ENCODE measurements at regions not wholly inside any gene's neighbourhood (a gene's known extent, or its start where the extent isn't known, plus 50 kb on each side); places are given as distances from the start of the nearest gene placed in this dataset.

DNA sequence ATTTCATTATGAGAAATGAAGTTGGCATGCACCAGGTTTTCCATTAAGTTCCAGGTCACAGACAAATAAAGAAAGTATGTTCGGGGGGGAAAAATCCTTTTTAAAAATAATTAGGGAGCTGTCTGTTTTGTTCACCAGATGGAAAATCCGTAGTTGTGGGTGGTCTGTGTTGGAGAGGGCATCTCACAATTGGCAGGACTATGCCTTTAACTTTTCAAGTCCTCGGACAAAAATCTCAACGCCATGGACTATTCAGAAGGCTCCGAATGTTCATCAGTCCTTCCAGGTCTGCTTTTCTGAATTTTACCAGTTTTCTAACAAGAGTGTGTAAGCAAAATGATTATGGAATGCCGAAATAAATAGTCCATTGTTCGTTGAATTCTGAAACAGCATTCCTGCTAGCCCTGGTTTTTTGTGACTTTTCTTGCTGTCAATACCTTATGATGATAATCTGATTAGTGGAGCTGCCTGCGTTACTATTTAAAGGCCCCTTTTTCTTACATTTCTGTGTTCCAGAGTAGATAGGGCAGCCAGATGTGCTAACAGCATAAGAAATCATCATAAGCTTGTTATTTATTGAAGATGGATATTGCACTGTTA lies 146.9 kb downstream of the TM9SF2 start:
- no peak for DNase-seq (ENCODE audit: low read depth)

DNA sequence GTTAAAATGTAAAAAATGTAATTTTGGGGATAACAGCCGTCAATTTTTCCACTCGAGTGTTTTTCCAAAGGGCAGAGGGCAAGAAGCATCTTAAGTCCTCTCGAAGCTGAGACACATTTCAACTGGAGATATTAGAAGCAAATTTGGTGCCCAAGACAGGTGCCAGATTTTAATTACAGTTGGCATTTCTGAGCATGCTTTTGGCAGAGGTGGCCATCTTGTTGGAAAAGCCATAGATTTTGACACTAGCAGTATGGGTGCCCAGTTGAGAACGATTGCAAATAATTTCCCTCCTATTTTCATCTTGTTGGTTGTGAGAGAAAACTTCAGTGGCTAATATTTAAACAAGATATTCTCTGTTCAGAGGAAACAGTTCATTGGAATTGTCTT lies 146.3 kb downstream of the TM9SF2 start:
- DNase-seq (ENCODE audit: low read depth) = no peak

DNA sequence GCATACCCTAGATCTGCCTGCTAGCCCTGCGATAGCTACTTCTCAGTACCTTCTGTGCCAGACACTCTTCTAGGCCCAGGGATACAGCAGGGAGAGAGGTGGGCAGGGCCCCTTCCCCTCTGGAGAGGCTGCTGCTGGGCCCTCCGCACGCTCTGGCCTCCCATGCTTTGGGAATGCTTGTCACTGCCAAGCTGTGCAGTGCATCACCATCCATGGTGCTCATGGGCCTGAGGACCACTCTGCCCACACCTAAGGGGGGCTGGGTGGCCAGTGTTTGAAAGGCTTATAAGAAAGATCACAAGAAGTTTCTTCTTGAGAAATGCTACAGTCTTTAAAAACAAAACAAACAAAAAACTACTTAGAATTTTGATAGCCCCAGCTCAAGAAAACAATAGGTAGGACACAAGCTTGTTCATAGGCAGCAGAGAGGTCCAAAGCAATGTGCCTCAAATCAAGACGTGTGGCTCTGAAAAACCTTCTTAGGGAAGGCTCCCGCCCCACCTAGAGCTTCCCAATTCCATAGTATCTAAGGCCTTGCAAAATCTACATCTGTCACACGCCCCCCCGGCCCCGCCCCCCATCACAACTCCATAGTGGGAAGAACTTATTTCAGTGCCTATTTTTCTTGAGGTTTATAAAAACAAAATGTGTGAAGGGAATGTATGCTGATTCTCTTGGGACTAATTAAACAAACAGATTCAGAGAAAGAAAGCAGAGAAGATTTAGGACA lies 145.8 kb downstream of the TM9SF2 start:
- no peak for DNase-seq (ENCODE audit: low read depth)

DNA sequence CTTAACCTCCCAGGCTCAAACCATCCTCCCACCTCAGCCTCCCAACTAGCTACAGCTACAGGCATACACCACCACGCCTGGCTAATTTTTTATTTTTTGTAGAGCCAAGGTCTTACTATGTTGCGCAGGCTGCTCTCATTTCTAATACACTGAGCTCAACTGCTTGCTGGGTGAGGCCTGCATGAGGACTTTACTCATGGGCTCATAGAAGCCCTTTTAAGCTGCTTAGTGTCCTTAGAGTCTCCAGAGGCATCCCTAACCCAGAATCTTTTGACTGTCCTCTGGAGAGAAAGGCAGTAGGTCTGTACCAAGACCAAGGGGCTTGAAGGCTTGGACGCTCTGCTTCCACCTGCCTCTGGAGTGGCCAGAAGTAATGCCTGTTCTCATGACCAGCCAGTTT lies 141.6 kb downstream of the TM9SF2 start:
- no peak for DNase-seq (ENCODE audit: low read depth)

DNA sequence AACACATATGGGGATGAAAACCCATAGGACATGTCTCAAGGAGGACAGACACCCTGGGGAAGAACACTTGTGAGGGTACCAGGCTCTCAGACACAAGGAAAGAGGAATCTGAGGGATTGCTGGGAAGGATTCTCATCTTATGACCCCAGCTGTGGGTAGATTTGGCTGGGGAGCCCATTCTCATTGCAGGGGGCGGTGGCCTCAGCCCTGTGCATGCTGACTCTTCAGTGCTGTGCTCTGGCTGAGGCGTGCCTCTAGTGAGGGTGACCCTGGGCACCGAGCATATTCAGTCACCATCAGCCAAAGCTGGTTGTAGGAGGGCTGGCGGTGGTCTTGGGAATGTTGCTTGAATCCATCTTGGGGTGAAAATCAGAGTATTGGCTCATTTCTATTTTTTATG lies 140.7 kb downstream of the TM9SF2 start:
- DNase-seq (ENCODE audit: low read depth) = no peak

DNA sequence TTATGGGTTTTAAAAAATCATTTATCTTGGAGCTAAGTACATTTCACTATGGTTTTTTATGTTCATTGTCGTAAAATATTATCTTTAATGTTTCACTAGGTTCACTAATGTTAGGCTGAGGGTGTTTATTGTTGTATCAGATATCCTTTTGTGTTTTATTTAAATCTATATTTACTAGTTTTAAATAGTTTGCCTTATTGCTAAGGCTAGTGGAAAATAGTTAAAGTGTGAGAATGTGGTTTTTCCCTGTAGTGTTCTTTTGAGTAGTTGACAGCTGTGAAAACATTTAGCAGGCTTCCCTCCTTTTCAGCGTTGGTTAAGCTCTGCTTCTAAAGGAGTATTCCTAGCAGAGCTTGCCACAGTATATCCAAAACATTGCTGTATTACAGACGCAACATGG lies 139.0 kb downstream of the TM9SF2 start:
- DNase-seq (ENCODE audit: low read depth) = peak; percentile 86

DNA sequence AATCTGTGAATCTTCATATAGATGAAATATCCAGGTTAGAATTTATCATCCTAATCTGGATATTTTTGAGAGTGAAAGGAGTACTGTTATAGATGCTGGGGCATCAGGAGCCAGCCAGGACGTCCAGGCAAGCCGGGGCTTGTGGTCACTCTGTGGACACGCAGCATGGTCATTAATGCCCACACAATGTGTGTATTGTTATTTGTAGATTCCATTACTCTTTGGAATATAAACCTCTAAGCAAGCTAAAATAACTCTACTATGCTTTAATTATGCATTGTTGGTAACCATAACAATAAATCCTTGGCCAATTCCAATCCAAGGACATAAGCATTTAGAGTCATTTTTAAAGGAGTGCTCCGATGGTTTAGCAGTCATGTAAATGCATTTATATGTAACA lies 137.9 kb downstream of the TM9SF2 start:
- no peak for DNase-seq (ENCODE audit: low read depth)

DNA sequence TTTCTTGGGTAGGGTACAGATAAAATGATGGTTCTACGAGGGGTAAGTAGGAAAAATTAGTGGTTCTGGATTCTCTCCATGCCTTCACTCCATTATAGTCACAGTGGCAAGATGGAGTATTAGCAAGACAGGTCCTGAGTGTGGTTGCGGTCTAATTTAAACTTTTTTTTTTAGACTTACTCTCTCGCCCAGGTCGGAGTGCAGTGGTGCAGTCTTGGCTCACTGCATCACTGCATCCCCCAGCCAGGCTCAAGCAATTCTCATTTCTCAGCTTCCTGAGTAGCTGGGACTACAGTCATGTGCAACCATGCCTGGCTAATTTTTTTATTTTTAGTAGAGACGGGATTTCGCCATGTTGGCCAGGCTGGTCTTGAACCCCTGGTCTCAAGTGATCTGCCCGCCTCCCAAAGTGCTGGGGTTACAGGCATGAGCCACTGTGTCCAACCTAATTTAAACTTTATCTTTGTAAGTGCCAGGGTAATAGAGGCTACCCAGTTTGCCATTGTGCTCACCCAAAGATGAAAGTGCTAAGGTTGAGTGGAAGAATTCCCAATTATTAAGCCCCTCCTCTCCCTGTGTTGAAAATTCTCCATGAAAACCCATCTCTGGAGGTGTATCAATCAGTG lies 135.6 kb downstream of the TM9SF2 start:
- DNase-seq (ENCODE audit: low read depth) = no peak

DNA sequence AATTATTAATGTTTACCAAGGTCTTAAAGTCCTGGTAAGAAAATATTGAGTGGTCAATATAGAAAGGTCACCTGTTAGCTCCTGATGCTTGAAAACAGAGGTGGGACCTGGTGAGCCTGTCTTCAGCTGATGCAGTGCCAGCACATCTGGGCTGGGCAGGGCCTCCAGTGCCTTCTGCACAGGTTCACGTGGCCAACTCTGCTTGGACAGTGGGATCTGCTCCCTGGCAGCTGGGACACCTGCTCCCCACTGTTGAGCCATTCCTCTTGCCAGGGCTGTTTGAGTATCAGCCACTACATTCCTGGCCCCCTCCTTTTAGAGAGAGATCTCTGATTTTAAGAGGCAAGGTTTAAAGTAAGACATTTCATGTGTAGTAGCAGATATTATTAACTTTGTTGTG lies 135.0 kb downstream of the TM9SF2 start:
- no peak for DNase-seq (ENCODE audit: low read depth)

DNA sequence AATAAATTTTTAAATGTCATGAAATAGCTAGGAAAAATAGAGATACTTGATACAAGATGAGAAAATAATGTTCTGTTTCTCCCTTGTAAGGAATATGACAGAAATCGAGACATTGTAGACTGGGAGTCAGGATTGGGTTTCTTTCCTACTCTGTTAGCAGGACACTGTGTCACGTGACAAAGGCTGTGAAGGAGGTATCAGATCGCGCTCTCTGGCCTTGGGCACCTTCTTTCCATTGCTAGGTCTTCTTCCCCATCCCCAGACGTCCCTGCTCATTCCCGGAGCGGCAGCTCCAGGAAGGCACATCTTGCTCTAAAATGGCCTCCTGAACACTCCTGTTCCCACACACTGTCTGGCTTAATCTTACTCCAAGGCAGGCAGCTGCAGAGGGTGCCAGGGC lies 133.4 kb downstream of the TM9SF2 start:
- DNase-seq (ENCODE audit: low read depth) = no peak

DNA sequence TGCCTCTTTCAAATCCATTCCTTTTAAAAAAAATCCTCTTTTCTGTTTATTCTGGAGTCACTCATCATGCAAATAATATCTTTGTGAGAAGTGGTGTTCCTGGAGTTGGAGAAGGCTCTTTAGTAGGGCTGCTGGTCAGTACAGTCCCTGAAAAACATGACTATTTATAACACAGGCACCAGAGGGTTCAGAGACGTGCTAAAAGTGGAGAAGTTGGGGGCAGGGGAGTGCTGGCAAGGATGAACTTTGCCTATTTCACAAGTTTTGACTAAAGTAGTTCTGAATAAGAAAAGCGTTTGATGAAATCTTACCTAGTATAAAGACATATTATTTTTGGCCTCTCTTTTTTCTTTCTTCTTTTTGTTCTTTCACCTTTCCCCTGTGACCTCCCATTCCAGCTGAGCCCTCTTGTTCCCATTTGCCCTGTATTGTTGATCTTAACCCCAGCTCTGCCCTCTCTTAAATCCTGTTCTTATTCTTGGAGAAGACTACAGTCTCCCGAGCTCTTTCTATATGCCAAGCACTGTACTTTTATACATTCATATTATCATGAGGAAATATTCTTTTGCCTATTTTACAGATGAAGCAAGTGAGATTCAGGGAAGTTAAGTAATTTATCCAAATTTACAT lies 129.1 kb downstream of the TM9SF2 start:
- no peak for DNase-seq (ENCODE audit: low read depth)

DNA sequence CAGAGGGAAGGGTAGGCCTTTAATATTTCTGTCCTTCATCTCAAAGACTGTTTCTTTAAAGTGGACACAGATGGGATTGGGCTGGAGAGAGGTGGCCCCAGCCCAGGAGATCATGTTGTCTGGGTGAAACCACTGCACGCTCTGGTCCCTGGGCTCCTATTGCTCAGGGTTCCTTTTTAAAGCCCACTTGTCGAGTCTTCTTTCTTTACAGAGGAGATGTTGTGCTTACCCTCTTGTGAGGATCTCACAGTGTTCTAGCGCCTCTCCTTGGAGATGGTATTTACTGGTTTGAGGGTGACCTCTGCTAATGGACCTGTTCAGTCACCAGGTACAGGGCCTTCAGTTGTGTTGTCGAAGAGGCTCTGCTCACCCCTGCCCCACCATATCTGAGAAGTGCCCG lies 128.4 kb downstream of the TM9SF2 start:
- DNase-seq (ENCODE audit: low read depth) = no peak

DNA sequence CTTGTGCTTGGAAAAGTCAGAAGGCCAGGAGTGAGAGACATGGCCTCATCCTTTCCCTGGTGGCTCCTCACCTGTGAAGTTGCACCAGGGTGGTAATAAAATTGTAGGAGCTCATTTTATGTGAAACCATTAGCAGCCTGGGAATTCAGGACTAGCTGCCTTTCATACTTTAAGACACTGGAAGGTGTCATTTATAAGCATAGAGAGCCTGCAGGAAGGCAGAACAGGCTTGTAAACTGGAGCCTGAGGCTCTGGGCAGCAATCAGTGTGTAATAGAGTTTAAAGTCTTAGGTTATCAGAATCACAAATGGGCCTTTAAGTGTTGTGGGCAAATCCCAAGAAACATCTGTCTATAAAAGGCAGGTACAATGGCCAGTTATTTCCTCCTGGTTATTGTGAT lies 127.2 kb downstream of the TM9SF2 start:
- no peak for DNase-seq (ENCODE audit: low read depth)

DNA sequence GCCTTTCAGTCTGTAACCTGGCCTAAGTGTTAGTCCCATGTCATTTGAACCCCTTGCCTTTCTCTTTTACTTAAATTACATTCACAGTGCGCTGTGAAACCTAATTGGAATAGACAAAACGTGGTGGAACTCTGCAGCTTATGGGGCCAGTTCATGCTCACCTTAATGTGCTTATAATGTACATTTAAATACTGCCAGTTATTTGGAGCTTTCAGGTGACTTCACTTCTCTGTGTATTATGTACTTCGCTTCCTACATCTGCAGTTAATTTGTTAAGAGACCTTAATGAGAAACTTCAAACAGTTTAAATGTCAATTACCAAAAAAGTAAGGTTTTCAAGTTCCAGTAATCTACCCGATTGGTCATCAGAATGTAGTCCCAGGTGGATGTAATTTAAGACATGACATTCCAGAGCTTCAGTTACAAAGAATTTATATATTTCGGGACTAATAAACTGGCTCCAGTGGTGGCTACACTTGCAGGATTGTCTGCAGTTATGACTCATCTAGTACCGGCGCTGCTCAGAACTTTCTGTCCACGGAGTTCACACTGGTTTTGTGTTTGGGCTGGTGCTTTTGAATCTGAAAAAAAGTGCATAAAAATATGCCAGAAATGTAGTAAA lies 125.3 kb downstream of the TM9SF2 start:
- DNase-seq (ENCODE audit: low read depth) = peak; percentile 65

DNA sequence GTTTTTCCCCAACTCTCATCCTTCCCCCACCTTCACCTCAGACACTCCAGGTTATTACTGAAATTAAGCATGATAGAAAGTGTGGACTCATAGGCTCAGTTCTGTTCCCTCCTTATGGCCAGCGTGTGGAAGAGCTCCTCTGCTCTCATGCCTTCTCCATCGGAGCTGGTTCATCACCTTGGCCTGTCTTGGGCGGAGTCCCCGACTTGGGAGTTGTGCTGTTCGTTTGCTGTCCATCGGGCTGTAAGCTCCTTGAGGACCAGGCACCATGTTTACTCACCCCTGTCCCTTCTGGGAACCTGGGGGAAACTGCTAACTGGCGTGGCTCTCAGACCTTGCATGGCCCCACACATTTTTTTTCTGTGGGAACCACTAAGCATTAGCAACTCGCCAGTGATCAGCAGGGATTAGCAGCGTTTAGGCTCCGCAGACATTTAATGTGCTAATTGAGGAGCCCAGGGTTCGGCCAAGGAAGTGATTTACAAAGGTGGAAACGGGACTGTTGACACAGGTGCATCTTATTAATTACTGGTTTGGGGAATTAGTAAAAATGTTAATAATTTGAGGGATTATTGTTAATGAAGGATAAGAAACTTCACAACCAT lies 123.8 kb downstream of the TM9SF2 start:
- DNase-seq (ENCODE audit: low read depth) = no peak

DNA sequence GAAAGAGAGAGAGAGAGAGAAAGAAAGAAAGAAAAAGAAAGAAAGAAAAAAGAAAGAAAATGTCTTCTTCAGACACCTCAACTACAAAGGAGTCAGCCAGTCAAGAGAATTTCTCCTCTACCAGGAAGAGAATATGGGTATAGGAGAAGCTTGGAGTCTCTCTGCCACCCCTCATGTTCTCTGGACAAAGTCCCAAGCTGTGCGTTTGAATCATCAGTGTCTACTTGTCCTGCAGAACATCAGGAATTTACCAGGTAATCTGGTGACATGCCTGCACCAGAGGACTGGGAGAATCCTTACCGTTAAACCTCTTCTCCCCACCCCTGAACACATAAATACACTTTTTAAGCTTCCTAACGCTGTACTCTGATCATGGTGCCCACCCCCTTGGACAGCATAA lies 119.5 kb downstream of the TM9SF2 start:
- DNase-seq (ENCODE audit: low read depth) = no peak

DNA sequence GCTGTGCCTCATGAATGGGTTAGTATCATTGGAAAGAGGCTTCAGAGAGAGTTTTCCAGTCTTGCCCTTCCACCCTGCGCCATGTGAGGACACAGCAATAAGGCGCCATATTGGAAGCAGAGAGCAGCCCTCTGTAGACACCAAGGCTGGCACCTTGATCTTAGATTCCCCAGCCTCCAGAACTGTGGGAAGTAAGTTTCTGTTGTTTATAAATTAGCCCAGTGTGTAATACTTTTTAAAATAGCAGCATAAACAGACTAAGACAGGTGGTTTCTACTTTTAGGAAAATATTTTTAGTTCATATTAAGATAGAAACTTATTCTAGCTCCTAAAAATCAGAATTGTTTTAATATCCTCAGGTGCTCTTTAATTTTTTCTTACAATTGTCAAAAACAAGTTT lies 117.9 kb downstream of the TM9SF2 start:
- no peak for DNase-seq (ENCODE audit: low read depth)

DNA sequence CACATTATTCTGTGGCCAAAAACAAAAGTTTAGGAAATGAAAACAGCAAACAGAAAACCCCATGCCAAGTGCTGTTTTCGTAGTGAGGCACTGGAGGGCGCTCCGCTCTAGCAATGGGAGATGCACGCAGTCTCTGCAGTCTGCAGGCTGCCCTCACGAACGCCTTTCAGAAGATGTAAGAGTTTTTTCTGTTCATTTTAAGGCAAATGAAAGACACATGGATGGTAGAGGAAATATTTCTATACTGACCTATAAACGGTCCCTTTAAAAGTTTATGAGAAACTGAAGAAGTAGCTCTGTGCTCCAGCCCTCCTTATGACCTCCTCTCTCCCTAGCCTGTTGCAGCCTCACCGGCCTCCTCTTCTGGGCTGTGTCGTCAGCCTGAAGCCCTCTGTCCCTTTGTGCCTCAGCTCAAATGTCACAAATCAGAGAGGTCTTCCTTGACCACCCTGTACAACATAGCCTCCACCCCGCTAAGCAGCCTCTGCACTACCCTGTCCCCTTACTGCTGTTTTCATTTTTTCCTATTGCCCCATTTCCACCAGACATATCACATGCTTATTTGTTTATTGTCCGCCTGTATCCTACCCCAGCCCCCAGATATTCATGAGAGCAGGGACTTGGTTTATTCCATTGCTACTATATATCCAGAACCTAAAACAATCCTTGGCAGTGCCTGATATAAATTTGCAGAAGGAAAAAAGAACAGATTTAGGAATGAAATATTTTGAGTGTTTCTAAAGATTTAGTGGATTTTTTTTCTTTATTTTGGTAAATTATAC lies 116.4 kb downstream of the TM9SF2 start:
- peak; percentile 52 for DNase-seq (ENCODE audit: low read depth)

DNA sequence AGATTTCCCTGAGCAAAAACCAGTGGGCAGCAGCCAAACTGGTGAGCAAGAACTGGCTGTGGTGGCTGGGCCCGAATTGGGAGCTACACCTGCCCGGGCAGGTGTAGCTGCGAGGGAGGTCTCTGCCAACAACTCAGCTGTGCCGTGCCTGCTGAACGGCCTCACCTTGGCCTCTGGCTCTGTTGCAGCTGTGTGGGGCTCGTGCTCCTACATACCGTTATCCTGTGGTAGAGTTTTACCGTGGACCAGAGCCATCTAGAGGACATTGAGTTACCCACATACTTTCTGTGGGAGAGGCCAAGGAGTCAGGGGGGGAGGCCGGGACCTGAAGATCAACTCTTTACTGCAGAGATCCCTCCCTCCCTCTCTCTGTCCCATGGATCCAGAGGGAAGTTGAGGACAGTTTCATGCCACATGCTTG lies 113.2 kb downstream of the TM9SF2 start:
- DNase-seq (ENCODE audit: low read depth) = peak; percentile 36
